ENCODE measurements at regions not wholly inside any gene's neighbourhood (a gene's known extent, or its start where the extent isn't known, plus 50 kb on each side); places are given as distances from the start of the nearest gene placed in this dataset. TPM values are rescaled to one million over a fixed set of nuclear protein-coding genes. Genes with fewer than 3 reads are reported as not detected.
"Not testable (repeated sequence)": the region's sequence is repeated elsewhere in the genome, so short reads cannot be mapped to it uniquely, and the experiment has no call there.

DNA sequence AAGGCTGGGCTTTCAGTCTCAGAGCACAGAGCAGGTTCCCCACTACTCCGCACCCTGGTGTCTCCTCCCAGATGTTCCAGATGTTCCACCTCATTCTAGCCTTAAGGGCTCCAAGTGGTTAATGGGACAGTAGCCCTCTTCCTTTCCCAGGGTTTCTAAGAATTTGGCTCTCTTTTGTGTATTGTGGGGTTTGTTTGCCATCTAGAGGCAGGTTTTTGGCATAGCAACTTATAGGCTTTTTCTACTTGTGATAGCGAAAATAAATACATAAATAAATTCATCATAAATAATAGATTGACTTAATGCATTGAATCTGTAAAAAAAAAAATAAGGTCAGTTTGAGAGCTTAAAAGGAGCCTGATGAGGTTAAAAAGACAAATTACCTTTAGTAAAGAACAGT, 86.1 kb upstream of the XKR3 start:
- H3K36me3 ChIP-seq (ENCODE audit: control insufficient read depth, insufficient read depth, low read length); H3K4me3 ChIP-seq (ENCODE audit: low read depth, low read length); H3K27me3 ChIP-seq (ENCODE audit: control insufficient read depth, insufficient read depth, low read length); POLR2A ChIA-PET; DNase-seq (ENCODE audit: low read depth): not testable (repeated sequence)
- CTCF ChIA-PET: interaction anchor here (1.3 kb wide), 1 partner anchor 14 kb away, joined by 3 read pairs; no protein-coding TSS in a partner anchor
- TF ChIP-seq, protein P1, sequence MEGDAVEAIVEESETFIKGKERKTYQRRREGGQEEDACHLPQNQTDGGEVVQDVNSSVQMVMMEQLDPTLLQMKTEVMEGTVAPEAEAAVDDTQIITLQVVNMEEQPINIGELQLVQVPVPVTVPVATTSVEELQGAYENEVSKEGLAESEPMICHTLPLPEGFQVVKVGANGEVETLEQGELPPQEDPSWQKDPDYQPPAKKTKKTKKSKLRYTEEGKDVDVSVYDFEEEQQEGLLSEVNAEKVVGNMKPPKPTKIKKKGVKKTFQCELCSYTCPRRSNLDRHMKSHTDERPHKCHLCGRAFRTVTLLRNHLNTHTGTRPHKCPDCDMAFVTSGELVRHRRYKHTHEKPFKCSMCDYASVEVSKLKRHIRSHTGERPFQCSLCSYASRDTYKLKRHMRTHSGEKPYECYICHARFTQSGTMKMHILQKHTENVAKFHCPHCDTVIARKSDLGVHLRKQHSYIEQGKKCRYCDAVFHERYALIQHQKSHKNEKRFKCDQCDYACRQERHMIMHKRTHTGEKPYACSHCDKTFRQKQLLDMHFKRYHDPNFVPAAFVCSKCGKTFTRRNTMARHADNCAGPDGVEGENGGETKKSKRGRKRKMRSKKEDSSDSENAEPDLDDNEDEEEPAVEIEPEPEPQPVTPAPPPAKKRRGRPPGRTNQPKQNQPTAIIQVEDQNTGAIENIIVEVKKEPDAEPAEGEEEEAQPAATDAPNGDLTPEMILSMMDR (IDR thresholded peaks at IDR 0.05; ENCODE audit: insufficient read depth, low read depth, low read length): peak; percentile 22; the same call in 1 of the 2 replicates

DNA sequence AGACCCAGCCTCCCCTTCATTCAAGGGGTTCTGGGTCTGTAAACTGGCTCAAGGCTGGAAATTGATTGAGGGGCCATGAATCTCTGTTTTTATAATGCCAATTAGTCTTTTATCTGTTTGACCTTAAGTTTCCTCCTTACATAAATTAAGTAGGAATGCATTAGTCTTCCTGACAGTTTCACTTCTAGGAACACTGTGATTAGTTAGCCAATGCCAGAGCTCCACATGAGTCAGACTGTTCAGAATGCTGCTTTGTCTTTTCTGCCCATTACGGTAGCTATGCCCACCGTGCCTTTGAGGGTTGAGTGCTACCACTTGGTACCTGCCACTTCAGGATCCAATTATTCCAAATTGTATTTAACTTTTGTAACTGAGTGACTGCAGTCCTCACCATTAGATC, 76.8 kb upstream of the XKR3 start:
- H3K27me3 ChIP-seq (ENCODE audit: control insufficient read depth, insufficient read depth, low read length); CTCF ChIA-PET; DNase-seq (ENCODE audit: low read depth); H3K4me3 ChIP-seq (ENCODE audit: low read depth, low read length); H3K36me3 ChIP-seq (ENCODE audit: control insufficient read depth, insufficient read depth, low read length); POLR2A ChIA-PET: not testable (repeated sequence)

GRCh38 chr22:16901579-16901978, 76.4 kb upstream of the XKR3 start:
- H3K27me3 ChIP-seq (ENCODE audit: control insufficient read depth, insufficient read depth, low read length); H3K36me3 ChIP-seq (ENCODE audit: control insufficient read depth, insufficient read depth, low read length); H3K4me3 ChIP-seq (ENCODE audit: low read depth, low read length); CTCF ChIA-PET; POLR2A ChIA-PET; DNase-seq (ENCODE audit: low read depth): not testable (repeated sequence)

- POLR2A ChIA-PET; H3K36me3 ChIP-seq (ENCODE audit: control insufficient read depth, insufficient read depth, low read length): not testable (repeated sequence)
Observed at GRCh38 chr22:16899358-16899757, 74.1 kb upstream of the XKR3 start.

DNA sequence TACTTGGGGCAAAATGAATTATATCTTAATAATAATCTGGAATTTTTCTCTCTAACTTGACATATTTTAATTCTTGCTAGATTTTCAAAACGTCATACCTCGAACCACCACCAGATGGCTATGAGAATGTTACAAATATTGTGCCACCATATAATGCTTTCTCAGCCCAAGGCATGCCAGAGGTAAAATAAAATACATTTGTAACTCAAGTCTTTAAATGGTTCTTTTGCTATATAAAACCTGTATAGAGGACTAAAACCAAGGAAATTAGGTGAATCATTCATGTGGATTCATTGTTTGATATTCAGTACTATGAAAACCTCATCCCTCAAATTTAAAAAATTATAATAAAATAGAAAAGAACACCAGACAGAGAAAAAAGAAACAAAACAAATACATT, 72.2 kb upstream of the XKR3 start:
- H3K27me3 ChIP-seq (ENCODE audit: control insufficient read depth, insufficient read depth, low read length); H3K4me3 ChIP-seq (ENCODE audit: low read depth, low read length); H3K36me3 ChIP-seq (ENCODE audit: control insufficient read depth, insufficient read depth, low read length); CTCF ChIA-PET; POLR2A ChIA-PET; DNase-seq (ENCODE audit: low read depth): not testable (repeated sequence)

More at GRCh38 chr22:16899358-16899757, 74.1 kb upstream of the XKR3 start:
- H3K27me3 ChIP-seq (ENCODE audit: control insufficient read depth, insufficient read depth, low read length); H3K4me3 ChIP-seq (ENCODE audit: low read depth, low read length); CTCF ChIA-PET; DNase-seq (ENCODE audit: low read depth): not testable (repeated sequence)

- H3K4me3 ChIP-seq (ENCODE audit: low read depth, low read length); POLR2A ChIA-PET; H3K27me3 ChIP-seq (ENCODE audit: control insufficient read depth, insufficient read depth, low read length); H3K36me3 ChIP-seq (ENCODE audit: control insufficient read depth, insufficient read depth, low read length); CTCF ChIA-PET; DNase-seq (ENCODE audit: low read depth): not testable (repeated sequence)
- TF ChIP-seq, protein P1 (IDR thresholded peaks at IDR 0.05; ENCODE audit: insufficient read depth, low read depth, low read length): 0 out of 2 replicates have a peak, but pooled peaks have one; percentile 10
Observed at GRCh38 chr22:16891892-16892291, 66.7 kb upstream of the XKR3 start.

- H3K4me3 ChIP-seq (ENCODE audit: low read depth, low read length); CTCF ChIA-PET; DNase-seq (ENCODE audit: low read depth); POLR2A ChIA-PET; H3K27me3 ChIP-seq (ENCODE audit: control insufficient read depth, insufficient read depth, low read length); H3K36me3 ChIP-seq (ENCODE audit: control insufficient read depth, insufficient read depth, low read length): not testable (repeated sequence)
Observed at GRCh38 chr22:16876339-16876738, 51.1 kb upstream of the XKR3 start.

Small RNAs in the stretch of these regions (small RNA-seq; reads per million reads assigned to genes)
- gene AC006548.1 (ENCODE audit: insufficient read length, low read depth, low replicate concordance) (not detected), gene MTND1P17 (ENCODE audit: insufficient read length, low read depth, low replicate concordance) (not detected)
